T-helper 1 cell treated with Interleukin-12 subunit alpha and Interleukin-12 subunit beta and Interleukin-4 antibody, amounts not matched to agents 30 ng/mL and 1 ng/mL, for 36 hours (primary cell): ENCODE measurements at regions not wholly inside any gene's neighbourhood (a gene's known extent, or its start where the extent isn't known, plus 50 kb on each side); places are given as distances from the start of the nearest gene placed in this dataset.
"Not testable (repeated sequence)": the region's sequence is repeated elsewhere in the genome, so short reads cannot be mapped to it uniquely, and the experiment has no call there.

ENCODE experiments used
- intact Hi-C: fragments of 100-400 bp; cut with micrococcal nuclease; formaldehyde crosslinking; loops from one replicate; pipeline ENCODE4 v1.15.1; 2024

DNA sequence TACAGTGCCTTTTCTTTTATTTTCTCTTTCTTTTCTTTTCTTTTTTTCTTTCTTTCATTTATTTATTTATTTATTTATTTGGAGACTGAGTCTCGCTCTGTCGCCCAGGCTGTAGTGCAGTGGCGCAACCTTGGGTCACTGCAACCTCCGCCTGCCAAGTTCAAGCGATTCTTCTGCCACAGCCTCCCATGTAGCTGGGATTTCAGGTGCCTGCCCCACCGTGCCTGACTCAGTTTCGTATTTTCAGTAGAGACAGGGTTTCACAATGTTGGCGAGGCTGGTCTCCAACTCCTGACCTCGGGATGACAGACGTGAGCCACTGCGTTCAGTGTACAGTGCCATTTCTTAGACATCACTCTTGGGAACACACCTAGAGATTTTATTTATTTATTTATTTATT, 110.0 kb upstream of the ANKRD30BL start:
- intact Hi-C loops = not testable (repeated sequence)

DNA sequence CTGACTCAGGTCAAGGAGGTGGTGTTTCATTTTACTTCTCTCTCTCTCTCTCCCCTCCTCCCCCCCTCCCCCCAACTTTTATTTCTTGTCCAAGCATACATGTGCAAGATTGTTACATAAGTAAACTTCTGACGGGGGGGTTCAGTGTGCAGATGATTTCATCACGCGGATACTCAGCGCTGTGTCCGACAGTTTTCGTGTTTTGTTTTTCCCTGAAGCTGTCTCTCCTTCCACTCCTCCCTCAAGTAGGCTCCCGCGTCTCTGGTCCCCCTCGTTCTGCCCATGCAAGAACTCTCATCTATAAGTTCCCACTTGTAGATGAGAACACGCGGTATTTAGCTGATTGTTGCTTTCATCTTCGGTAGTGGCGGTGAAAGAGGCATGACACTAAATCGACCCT, 111.0 kb upstream of the ANKRD30BL start:
- intact Hi-C loops = no loop called here

DNA sequence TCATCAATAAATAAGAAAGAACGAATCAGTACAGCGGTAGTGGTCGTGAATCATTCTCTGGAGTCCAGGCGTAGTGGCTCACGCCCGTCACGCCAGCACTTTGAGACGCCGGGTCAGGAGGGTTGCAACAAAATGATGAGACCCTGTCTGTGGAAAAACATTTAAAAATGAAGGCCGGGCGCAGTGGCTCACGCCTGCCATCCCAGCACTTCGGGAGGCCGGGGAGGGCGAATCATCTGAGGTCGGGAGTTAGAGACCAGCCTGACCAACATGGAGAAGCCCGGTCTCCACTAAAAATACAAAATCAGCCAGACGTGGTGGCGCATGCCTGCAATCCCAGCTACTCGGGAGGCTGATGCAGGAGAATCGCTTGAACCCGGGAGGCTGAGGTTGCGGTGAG, 111.8 kb upstream of the ANKRD30BL start:
- intact Hi-C loops = not testable (repeated sequence)

GRCh38 chr2:132274000-132274399, 112.2 kb upstream of the ANKRD30BL start:
- intact Hi-C loops = no loop called here

- intact Hi-C loops = no loop called here
These were observed 113.6 kb upstream of the ANKRD30BL start for GRCh38 chr2:132275396-132275795.

GRCh38 chr2:132276571-132276981, 114.8 kb upstream of the ANKRD30BL start:
- intact Hi-C loops = no loop called here

DNA sequence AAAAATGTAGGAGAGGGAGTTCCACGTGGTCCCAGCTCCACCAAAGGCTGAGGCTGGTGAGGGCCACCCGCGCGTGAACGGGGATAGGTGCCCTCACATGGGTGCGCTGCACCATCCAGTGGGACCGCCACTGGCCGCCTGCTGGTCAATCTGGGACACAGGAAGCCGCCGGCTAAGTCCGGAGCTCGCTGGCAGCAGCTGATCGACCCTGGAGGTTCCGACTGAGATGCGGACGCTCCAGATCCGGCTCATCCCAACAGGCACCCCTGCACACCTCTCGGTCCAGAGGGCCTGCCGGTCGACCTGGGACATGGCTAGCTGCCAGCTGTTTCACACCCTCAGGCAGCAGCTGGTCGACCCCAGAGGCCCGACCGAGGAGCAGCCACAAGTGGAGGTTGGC, 116.5 kb upstream of the ANKRD30BL start:
- intact Hi-C loops = no loop called here

DNA sequence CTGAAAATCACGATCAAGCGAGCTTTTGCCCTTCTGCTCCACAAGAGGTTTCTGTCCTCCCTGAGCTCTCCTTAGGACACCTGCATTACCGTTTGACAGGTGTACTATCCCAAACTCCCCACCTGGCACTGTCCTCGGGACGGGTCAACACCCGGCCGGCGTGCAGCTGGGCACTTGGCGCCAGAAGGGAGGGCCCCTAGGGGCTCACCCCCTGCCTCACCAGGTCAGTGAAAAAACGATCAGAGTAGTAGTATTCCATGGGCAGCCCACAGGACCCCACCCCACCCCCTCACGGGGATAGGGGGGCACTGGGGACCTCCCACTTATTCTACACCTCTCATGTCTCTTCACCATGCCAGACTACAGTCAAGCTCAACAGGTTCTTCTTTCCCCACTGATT, 117.6 kb upstream of the ANKRD30BL start:
- intact Hi-C loops = no loop called here

GRCh38 chr2:132279930-132280615, 118.3 kb upstream of the ANKRD30BL start:
- intact Hi-C loops = no loop called here

DNA sequence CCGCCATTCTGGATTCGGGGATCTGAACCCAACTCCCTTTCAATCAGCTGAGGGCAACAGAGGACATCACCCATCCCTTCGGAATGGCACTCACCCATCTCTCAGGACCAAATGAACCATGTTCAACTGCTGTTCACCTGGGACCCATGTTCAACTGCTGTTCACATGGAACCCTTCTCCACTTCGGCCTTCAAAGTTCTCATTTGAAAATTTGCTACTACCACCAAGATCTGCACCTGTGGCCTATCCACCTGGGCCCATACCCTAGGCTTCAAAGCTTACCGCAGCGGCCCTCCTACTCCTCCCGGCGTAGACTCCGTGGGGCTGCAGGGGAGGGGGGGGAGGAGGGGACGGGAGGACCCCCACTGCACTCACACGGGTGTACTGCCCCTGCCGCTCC, 119.2 kb upstream of the ANKRD30BL start:
- intact Hi-C loops = no loop called here

GRCh38 chr2:132282104-132282503, 120.4 kb upstream of the ANKRD30BL start:
- intact Hi-C loops = not testable (repeated sequence)

GRCh38 chr2:132282911-132283310, 121.2 kb upstream of the ANKRD30BL start:
- intact Hi-C loops = no loop called here

- intact Hi-C loops = not testable (repeated sequence)
These were observed 124.6 kb upstream of the ANKRD30BL start for GRCh38 chr2:132286289-132286911.

DNA sequence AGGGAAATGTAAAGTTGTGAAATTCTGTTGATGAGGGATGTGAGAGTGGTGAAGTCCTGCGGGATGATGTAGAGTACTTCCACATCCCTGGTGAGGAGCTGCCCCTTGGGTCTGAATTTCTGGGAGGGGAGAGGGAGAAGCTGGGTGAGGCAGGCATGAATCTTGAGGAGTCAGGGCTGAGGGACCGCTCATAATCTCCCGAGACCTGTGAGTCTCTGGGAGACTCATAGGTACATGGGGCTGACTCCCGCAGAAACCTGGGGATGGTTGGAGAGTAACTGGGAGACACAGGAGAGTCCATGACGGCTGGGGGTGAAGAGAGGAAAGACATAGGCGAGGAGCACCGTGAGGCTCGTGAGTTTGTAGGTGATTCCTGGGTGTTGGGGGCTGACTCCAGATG, 126.2 kb upstream of the ANKRD30BL start:
- intact Hi-C loops = not testable (repeated sequence)

DNA sequence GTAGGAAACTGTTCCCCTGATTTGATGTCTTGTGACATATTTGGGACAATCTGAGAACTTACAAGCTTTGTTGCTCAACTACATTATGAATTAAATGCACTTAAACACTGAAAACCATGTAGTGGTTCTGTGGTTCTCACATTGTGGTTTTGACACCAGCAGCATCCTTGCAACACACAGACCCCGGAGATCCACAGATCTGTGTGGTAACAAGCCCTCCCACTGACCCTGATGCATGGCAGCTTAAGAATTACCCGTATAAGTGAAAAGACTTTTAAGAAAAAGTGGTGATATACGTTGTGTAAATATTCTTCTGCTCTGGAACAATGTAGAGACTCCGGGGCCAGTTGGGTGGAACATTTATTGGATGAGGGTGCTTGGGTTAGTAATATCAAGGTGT, 127.4 kb upstream of the ANKRD30BL start:
- intact Hi-C loops = not testable (repeated sequence)

DNA sequence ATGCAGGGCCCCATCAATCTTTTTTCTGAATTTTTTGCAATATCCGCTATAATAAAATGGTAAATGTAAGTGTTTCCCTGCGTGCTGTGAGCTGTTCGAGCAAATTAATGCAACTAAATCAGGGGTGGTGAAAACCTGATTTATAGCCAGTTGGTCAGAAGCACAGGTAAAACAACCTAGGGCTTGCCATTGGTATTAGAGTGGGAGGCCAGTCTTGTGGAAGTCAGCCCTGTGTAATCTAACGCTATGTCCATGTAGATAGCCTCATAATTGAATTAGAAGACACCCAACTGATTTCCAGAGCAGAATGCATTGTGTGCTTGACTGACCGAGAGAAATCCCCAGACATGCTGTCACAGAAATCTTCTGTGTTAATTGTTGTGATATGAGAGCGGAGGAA, 126.8 kb upstream of the GPR39 start:
- intact Hi-C loops = not testable (repeated sequence)

DNA sequence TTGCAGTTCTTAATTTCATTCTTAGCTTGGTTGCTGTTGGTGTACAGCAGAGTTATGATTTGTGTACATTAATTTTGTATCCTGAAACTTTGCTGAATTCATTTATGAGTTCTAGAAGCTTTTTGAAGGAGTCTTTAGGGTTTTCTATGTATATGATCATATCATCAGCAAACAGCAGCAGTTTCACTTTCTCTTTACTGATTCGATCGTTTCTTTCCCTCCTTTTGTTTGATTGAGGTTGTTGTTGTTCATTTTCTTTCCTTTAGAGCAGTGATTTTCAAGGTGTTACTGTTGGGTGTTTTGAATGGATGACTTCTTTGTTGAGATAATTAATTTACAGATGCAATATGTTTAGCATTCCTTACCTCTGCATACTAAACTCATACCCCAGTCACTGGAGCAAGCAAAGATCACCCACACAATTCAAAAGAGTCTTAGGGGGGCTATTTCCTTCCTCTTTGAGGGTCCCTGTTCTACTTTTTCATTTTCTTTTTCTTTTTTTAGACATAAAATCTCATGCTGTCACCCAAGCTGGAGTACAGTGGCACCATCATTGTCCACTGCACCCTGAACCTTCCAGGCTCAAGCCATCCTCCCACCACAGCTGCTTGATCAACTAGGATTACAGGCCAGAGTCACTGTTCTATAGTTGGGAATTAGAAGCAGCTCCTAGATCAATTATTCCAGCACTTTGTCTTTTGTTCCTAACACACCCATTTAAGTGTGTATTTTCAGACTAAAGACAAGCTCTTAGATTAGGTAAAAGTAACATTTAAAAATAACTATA, 115.8 kb upstream of the GPR39 start:
- intact Hi-C loops = not testable (repeated sequence)

- intact Hi-C loops = not testable (repeated sequence)
These were observed 111.8 kb upstream of the GPR39 start for GRCh38 chr2:132304661-132305380.

GRCh38 chr2:132307613-132308198, 108.9 kb upstream of the GPR39 start:
- intact Hi-C loops = not testable (repeated sequence)

- intact Hi-C loops = not testable (repeated sequence)
These were observed 107.4 kb upstream of the GPR39 start for GRCh38 chr2:132309203-132309602.

- intact Hi-C loops = not testable (repeated sequence)
These were observed 101.1 kb upstream of the GPR39 start for GRCh38 chr2:132315546-132315945.
